ENCODE measurements at regions not wholly inside any gene's neighbourhood (a gene's known extent, or its start where the extent isn't known, plus 50 kb on each side); places are given as distances from the start of the nearest gene placed in this dataset.

DNA sequence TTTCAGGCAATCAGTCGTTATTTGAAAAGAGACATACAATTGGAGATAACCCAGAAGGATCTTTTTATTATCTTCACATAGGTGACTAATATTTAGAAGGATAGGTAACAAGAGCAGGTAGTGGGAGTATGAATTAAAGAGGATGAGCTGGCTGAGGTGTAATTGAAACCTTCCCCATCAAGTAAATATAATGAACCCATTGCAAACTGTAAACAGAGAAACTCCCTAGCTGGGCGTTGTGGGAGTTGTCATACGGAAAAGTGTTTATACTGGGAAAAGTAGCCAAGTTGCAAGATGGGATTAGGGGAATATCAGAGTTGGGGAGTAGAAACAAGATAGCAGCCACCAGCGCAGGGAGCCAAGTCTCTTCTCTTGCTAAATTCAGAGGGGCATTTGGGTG, 448.4 kb downstream of the COG6 start (continued):
- TF ChIP-seq, protein P1, sequence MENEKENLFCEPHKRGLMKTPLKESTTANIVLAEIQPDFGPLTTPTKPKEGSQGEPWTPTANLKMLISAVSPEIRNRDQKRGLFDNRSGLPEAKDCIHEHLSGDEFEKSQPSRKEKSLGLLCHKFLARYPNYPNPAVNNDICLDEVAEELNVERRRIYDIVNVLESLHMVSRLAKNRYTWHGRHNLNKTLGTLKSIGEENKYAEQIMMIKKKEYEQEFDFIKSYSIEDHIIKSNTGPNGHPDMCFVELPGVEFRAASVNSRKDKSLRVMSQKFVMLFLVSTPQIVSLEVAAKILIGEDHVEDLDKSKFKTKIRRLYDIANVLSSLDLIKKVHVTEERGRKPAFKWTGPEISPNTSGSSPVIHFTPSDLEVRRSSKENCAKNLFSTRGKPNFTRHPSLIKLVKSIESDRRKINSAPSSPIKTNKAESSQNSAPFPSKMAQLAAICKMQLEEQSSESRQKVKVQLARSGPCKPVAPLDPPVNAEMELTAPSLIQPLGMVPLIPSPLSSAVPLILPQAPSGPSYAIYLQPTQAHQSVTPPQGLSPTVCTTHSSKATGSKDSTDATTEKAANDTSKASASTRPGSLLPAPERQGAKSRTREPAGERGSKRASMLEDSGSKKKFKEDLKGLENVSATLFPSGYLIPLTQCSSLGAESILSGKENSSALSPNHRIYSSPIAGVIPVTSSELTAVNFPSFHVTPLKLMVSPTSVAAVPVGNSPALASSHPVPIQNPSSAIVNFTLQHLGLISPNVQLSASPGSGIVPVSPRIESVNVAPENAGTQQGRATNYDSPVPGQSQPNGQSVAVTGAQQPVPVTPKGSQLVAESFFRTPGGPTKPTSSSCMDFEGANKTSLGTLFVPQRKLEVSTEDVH (IDR thresholded peaks at IDR 0.05; ENCODE audit: low read depth, partially characterized antibody), result no peak

DNA sequence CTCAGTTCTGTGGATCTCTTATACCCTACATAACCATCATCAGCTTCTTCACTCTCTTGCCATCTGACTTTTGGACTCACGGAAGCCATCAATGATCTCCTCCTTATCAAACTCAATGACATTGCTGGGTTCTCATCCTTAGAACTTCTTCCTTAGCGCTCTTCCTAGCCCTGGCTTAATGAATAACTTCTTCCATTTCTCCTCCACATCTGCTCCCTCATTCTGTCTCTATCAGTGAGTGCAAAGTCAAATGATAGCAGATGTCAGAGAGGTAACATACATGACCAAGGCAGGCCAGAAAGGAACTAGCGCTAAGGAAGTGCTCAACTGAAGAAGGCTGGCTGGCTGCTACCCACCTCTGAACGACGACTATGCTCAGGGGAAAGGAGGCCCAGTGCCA, 449.8 kb downstream of the COG6 start:
- Histone ChIP-seq H3K4me3 (no peak overlapping the region), H3K9me1 (ENCODE audit: control insufficient read depth, insufficient read depth, low read length) (no peaks in the 10 kb centered on the region), H4K20me1 (replicated peaks; ENCODE audit: control insufficient read depth, insufficient read depth, low read length) (no peaks in the 10 kb centered on the region), H3K9ac (ENCODE audit: insufficient read depth in 1 of 2, low read depth in 2 of 2, low read length in 2 of 2) (no peak overlapping the region), H3K4me2 (ENCODE audit: insufficient read depth, low read length) (no peak overlapping the region), H3K79me2 (ENCODE audit: control insufficient read depth, insufficient read depth, low read length) (no peaks in the 10 kb centered on the region), H3K9me3 (replicated peaks; ENCODE audit: control insufficient read depth, insufficient read depth, low read depth, low read length) (no peaks in the 10 kb centered on the region), H3K4me1 (replicated peaks in 1 of 2; ENCODE audit: control insufficient read depth in 2 of 2, insufficient read depth in 2 of 2, low read length in 2 of 2) (no peaks in the 10 kb centered on the region; a peak in 1 of 5 replicates), H3K36me3 (ENCODE audit: control insufficient read depth, insufficient read depth, low read length) (no peaks in the 10 kb centered on the region), H2AFZ (ENCODE audit: low read depth, low read length) (no peak overlapping the region), H3K27me3 (ENCODE audit: control insufficient read depth in 2 of 2, insufficient read depth in 2 of 2, low read length in 2 of 2) (no peaks in the 10 kb centered on the region; a peak in 1 of 5 replicates), H3K27ac (ENCODE audit: extremely low read depth, low read depth, low read length) (no peak overlapping the region)
- intact Hi-C loops (cut with micrococcal nuclease) (no loop called here), in situ Hi-C loops (cut with MboI) (no loop called here)
- no TSS peak for BruUV-seq (replicated peaks)
- FAIRE-seq, result no peak
- WGBS (ENCODE audit: insufficient coverage, low coverage, missing lambda C conversion rate), result 2% methylated on average over 5 of the region's 5 CpGs
- no peak for DNase-seq (ENCODE audit: extremely low read depth in 1 of 4, low spot score in 3 of 4)
- CTCF ChIA-PET (ENCODE audit: low intra/inter-chr PET ratio), result no interaction called here
- no peak for ATAC-seq
- POLR2A ChIA-PET, result no interaction called here
- TF ChIP-seq, protein P2, sequence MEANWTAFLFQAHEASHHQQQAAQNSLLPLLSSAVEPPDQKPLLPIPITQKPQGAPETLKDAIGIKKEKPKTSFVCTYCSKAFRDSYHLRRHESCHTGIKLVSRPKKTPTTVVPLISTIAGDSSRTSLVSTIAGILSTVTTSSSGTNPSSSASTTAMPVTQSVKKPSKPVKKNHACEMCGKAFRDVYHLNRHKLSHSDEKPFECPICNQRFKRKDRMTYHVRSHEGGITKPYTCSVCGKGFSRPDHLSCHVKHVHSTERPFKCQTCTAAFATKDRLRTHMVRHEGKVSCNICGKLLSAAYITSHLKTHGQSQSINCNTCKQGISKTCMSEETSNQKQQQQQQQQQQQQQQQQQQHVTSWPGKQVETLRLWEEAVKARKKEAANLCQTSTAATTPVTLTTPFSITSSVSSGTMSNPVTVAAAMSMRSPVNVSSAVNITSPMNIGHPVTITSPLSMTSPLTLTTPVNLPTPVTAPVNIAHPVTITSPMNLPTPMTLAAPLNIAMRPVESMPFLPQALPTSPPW (CRISPR knock-in tag; IDR thresholded peaks at IDR 0.05), result no peak
- TF ChIP-seq JUND (IDR thresholded peaks at IDR 0.05; ENCODE audit: borderline replicate concordance, low read depth, low read length) (no peak), JUND (tag; IDR thresholded peaks at IDR 0.05; ENCODE audit: borderline replicate concordance, low read depth, low read length) (no peak), ZZZ3 (IDR thresholded peaks at IDR 0.05) (no peak), GABPA (tag; conservative IDR thresholded peaks at IDR 0.05; ENCODE audit: low read depth) (no peak), LEF1 (IDR thresholded peaks at IDR 0.05) (no peak), ZNF668 (CRISPR knock-in tag; IDR thresholded peaks at IDR 0.05) (no peak), BRCA1 (IDR thresholded peaks at IDR 0.05) (no peak), BRCA1 (CRISPR knock-in tag; IDR thresholded peaks at IDR 0.05) (no peak), POLR2AphosphoS2 (IDR thresholded peaks at IDR 0.05; ENCODE audit: low read length) (no peak), TGIF2 (CRISPR knock-in tag; IDR thresholded peaks at IDR 0.05) (no peak), ZNF695 (CRISPR knock-in tag; IDR thresholded peaks at IDR 0.05) (no peak), GTF2E2 (tag; IDR thresholded peaks at IDR 0.05) (no peak), ZNF239 (CRISPR knock-in tag; IDR thresholded peaks at IDR 0.05) (no peak), MCM7 (IDR thresholded peaks at IDR 0.05) (no peak)
- TF ChIP-seq, protein P3, sequence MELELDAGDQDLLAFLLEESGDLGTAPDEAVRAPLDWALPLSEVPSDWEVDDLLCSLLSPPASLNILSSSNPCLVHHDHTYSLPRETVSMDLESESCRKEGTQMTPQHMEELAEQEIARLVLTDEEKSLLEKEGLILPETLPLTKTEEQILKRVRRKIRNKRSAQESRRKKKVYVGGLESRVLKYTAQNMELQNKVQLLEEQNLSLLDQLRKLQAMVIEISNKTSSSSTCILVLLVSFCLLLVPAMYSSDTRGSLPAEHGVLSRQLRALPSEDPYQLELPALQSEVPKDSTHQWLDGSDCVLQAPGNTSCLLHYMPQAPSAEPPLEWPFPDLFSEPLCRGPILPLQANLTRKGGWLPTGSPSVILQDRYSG (tag; conservative IDR thresholded peaks at IDR 0.05; ENCODE audit: low read depth), result no peak
